CD14-positive monocyte (primary cell): ENCODE measurements at regions not wholly inside any gene's neighbourhood (a gene's known extent, or its start where the extent isn't known, plus 50 kb on each side); places are given as distances from the start of the nearest gene placed in this dataset.

Experiments used
- DNase-seq, 3 donors: peaks; one replicate each; pipeline ENCODE4 v3.0.0-alpha.2; 2011 to 2022
- H2AFZ ChIP-seq: 2 replicates; pipeline ENCODE4 v1.6.0; 2012; ENCODE audit warnings: mild to moderate bottlenecking, low read depth, low read length, inconsistent platforms; ENCODE audit not compliant: insufficient read depth, poor library complexity, severe bottlenecking
- H3K27ac ChIP-seq, 2 donors: 1 replicate in 1 of 2; 2 replicates in 1 of 2; pipeline ENCODE4 v1.5.1; 2012 to 2013; ENCODE audit warnings: low read length in 2 of 2, control low read depth in 1 of 2, inconsistent platforms in 1 of 2, low read depth in 1 of 2, mild to moderate bottlenecking in 1 of 2
- H3K27me3 ChIP-seq, 2 donors: one replicate each; pipeline versions ENCODE4 v1.6.0 to v1.6.1; 2011 to 2013; ENCODE audit warnings: low read length in 2 of 2; ENCODE audit not compliant: control insufficient read depth in 2 of 2, insufficient read depth in 2 of 2
- H3K36me3 ChIP-seq, 2 donors: replicated peaks in 1 of 2; 1 replicate in 1 of 2; 2 replicates in 1 of 2; pipeline versions ENCODE4 v1.5.1 to v1.6.1; 2012 to 2013; ENCODE audit warnings: low read length in 2 of 2, control low read depth in 1 of 2, inconsistent platforms in 1 of 2, mild to moderate bottlenecking in 1 of 2; ENCODE audit not compliant: insufficient read depth in 2 of 2, control insufficient read depth in 1 of 2
- H3K4me1 ChIP-seq, 2 donors: 1 replicate in 1 of 2; 2 replicates in 1 of 2; pipeline versions ENCODE4 v1.5.1 to v1.6.1; 2012 to 2013; ENCODE audit warnings: low read length in 2 of 2, control low read depth in 1 of 2, inconsistent platforms in 1 of 2, mild to moderate bottlenecking in 1 of 2, moderate library complexity in 1 of 2; ENCODE audit not compliant: insufficient read depth in 2 of 2, control insufficient read depth in 1 of 2
- H3K4me2 ChIP-seq: replicated peaks from 2 replicates; pipeline ENCODE3; 2012; ENCODE audit warnings: low read length, moderate library complexity, mild to moderate bottlenecking; ENCODE audit not compliant: poor library complexity, severe bottlenecking; ENCODE audit errors: extremely low read depth
- H3K4me3 ChIP-seq, 3 experiments: fragments of 200-600 bp in 1 of 3; sonication (generic) in 1 of 3; replicated peaks in 1 of 3; 1 replicate in 2 of 3; 2 replicates in 1 of 3; pipeline ENCODE4 v1.5.1; 2011 to 2013; ENCODE audit warnings: low read length in 3 of 3, mild to moderate bottlenecking in 3 of 3, control low read depth in 2 of 3, low read depth in 2 of 3, inconsistent platforms in 1 of 3, moderate library complexity in 1 of 3
- H3K79me2 ChIP-seq: 2 replicates; pipeline ENCODE4 v1.6.0; 2012; ENCODE audit warnings: mild to moderate bottlenecking, control low read depth, inconsistent platforms, low read length, moderate library complexity; ENCODE audit not compliant: insufficient read depth
- H3K9ac ChIP-seq: 2 replicates; pipeline ENCODE4 v1.6.0; 2017; ENCODE audit warnings: low read length, mild to moderate bottlenecking; ENCODE audit not compliant: insufficient read depth, poor library complexity, severe bottlenecking
- H3K9me3 ChIP-seq, 2 donors: replicated peaks in 1 of 2; 1 replicate in 1 of 2; 2 replicates in 1 of 2; pipeline versions ENCODE4 v1.5.1 to v1.6.1; 2012 to 2013; ENCODE audit warnings: low read length in 2 of 2, control low read depth in 1 of 2; ENCODE audit not compliant: control insufficient read depth in 1 of 2, insufficient read depth in 1 of 2
- H4K20me1 ChIP-seq: 2 replicates; pipeline ENCODE4 v1.6.0; 2012; ENCODE audit warnings: mild to moderate bottlenecking, low read length, control low read depth, moderate library complexity; ENCODE audit not compliant: insufficient read depth
- H3K27ac Mint-ChIP-seq, 7 donors: one replicate each; pipeline ENCODE4 v1.8.0; 2020; ENCODE audit warnings: mild to moderate bottlenecking in 7 of 7, mixed read lengths in 7 of 7, moderate library complexity in 6 of 7, inconsistent platforms in 2 of 7
- H3K27me3 Mint-ChIP-seq, 3 donors: one replicate each; pipeline ENCODE4 v1.8.0; 2021 to 2022; ENCODE audit warnings: low read depth in 3 of 3, mild to moderate bottlenecking in 3 of 3, mixed read lengths in 3 of 3, moderate library complexity in 3 of 3, inconsistent platforms in 1 of 3
- H3K36me3 Mint-ChIP-seq, 2 donors: one replicate each; pipeline ENCODE4 v1.8.0; 2020; ENCODE audit warnings: mixed read lengths in 2 of 2, inconsistent platforms in 1 of 2, mild to moderate bottlenecking in 1 of 2
- H3K4me1 Mint-ChIP-seq: one replicate; pipeline ENCODE4 v1.8.0; 2020; ENCODE audit warnings: mild to moderate bottlenecking, mixed read lengths
- H3K4me3 Mint-ChIP-seq, 2 donors: one replicate each; pipeline ENCODE4 v1.8.0; 2020; ENCODE audit warnings: mild to moderate bottlenecking in 2 of 2, mixed read lengths in 2 of 2, moderate library complexity in 1 of 2
- H3K9me3 Mint-ChIP-seq, 7 donors: one replicate each; pipeline ENCODE4 v1.8.0; 2020 to 2022; ENCODE audit warnings: mixed read lengths in 7 of 7, mild to moderate bottlenecking in 6 of 7, moderate library complexity in 6 of 7, inconsistent platforms in 2 of 7
- WGBS: methylation state at CpG from one replicate; pipeline ENCODE4 v1.1.5; 2013; ENCODE audit warnings: missing lambda C conversion rate; ENCODE audit not compliant: insufficient coverage; 5-methylcytosine and 5-hydroxymethylcytosine counted together
- intact Hi-C, 2 donors: fragments of 100-400 bp; cut with micrococcal nuclease; formaldehyde crosslinking; loops; one replicate each; pipeline versions ENCODE4 v1.15.0 to v1.15.1; 2023
- TF ChIP-seq, protein P1 (sequence below): fragments of 200-600 bp; IDR thresholded peaks from one replicate; pipeline ENCODE4 v1.8.0; 2022; ENCODE audit warnings: antibody characterized with exemption, mild to moderate bottlenecking

DNA sequence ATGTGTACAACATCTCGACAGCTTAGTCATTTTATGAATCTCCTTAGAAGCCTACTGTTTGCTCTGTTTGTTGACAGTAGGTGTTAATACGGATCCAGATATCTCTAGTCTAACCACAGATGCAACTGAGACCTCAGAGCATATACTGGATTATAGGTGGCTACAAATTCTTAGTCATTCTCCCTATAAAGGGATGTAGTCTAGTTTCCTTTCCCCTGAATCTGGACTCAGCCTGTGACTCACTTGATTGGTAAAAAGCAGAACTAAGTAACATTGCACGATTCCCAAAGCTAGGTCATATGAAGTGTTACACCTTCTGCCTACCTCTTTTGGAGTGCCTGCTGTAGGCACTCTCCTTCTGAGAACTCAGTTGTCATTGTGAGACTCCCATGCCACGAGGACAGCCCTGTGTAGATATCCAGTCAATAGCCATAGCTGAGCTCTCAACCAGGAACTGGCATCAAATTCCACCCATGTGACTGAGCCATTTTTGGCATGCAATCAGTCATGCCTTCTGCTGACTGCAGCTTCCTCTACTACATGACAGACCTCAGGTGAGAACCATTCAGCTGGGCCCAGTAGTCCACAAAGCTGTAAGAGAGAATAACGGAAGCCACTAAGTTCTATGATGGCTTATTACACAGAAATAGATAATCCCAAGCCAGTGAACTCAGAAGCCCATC, 135.9 kb upstream of the CHRM3 start:
- no peak overlapping the region for H3K27ac ChIP-seq
- peaks cover 0 to 7% of the 10 kb centered on the region in 2 donors for H3K9me3 ChIP-seq
- TF ChIP-seq, protein P1, sequence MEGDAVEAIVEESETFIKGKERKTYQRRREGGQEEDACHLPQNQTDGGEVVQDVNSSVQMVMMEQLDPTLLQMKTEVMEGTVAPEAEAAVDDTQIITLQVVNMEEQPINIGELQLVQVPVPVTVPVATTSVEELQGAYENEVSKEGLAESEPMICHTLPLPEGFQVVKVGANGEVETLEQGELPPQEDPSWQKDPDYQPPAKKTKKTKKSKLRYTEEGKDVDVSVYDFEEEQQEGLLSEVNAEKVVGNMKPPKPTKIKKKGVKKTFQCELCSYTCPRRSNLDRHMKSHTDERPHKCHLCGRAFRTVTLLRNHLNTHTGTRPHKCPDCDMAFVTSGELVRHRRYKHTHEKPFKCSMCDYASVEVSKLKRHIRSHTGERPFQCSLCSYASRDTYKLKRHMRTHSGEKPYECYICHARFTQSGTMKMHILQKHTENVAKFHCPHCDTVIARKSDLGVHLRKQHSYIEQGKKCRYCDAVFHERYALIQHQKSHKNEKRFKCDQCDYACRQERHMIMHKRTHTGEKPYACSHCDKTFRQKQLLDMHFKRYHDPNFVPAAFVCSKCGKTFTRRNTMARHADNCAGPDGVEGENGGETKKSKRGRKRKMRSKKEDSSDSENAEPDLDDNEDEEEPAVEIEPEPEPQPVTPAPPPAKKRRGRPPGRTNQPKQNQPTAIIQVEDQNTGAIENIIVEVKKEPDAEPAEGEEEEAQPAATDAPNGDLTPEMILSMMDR, result no peak
- no peak overlapping the region for H3K4me3 Mint-ChIP-seq
- no peak overlapping the region for H3K4me3 ChIP-seq
- no peaks in the 10 kb centered on the region for H4K20me1 ChIP-seq
- H3K36me3 ChIP-seq, result no peaks in the 10 kb centered on the region
- no peaks in the 10 kb centered on the region for H3K27me3 ChIP-seq
- no peak overlapping the region for H2AFZ ChIP-seq
- H3K4me2 ChIP-seq, result no peak overlapping the region
- no peak overlapping the region for H3K27ac Mint-ChIP-seq
- H3K9ac ChIP-seq, result no peak overlapping the region
- H3K4me1 Mint-ChIP-seq, result peaks cover 3% of the 10 kb centered on the region
- DNase-seq, result peak in 1 of 3 donors; percentile 8
- H3K27me3 Mint-ChIP-seq, result no peaks in the 10 kb centered on the region
- no peaks in the 10 kb centered on the region for H3K36me3 Mint-ChIP-seq
- intact Hi-C loops, result no loop called here
- WGBS, result 40% methylated on average over 2 of the region's 5 CpGs
- H3K4me1 ChIP-seq, result no peaks in the 10 kb centered on the region
- H3K9me3 Mint-ChIP-seq, result peaks cover 0 to 11% (median 7%) of the 10 kb centered on the region in 7 donors
- no peaks in the 10 kb centered on the region for H3K79me2 ChIP-seq

DNA sequence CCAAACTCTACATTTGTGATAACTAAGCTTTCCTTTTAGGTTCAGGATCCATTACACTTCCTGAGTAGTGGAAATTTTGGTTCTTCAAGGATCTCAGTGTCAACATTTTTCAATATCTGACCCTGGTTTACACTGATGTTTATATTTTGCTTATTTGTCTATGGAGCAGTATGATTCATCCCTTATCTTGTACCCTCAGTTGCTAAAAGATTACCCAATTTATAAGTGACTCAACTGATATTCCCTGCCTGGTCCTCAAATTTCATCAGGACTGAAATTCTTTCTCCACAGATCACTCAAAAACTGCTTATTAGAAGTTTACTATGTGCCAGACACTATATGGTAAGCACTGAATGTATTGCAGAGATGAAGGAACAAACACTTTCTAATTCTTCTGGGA, 139.1 kb upstream of the CHRM3 start:
- intact Hi-C loops, result no loop called here
- Mint-ChIP-seq H3K27ac (no peak overlapping the region), H3K4me1 (peaks cover 3% of the 10 kb centered on the region), H3K27me3 (no peaks in the 10 kb centered on the region), H3K9me3 (peaks cover 0 to 4% (median 0%) of the 10 kb centered on the region in 7 donors), H3K36me3 (no peaks in the 10 kb centered on the region), H3K4me3 (no peak overlapping the region)
- H3K79me2 ChIP-seq, result no peaks in the 10 kb centered on the region
- no peak overlapping the region for H3K9ac ChIP-seq
- H3K4me2 ChIP-seq, result no peak overlapping the region
- H3K4me1 ChIP-seq, result no peaks in the 10 kb centered on the region
- TF ChIP-seq, protein P1, result no peak
- no peak overlapping the region for H3K4me3 ChIP-seq
- H3K27me3 ChIP-seq, result no peaks in the 10 kb centered on the region
- H3K36me3 ChIP-seq, result no peaks in the 10 kb centered on the region
- no peaks in the 10 kb centered on the region for H3K9me3 ChIP-seq
- H2AFZ ChIP-seq, result no peak overlapping the region
- no peak overlapping the region for H3K27ac ChIP-seq
- DNase-seq, result no peak
- H4K20me1 ChIP-seq, result no peaks in the 10 kb centered on the region
